Uterus (tissue), 3 donors: ENCODE measurements at regions not wholly inside any gene's neighbourhood (a gene's known extent, or its start where the extent isn't known, plus 50 kb on each side); places are given as distances from the start of the nearest gene placed in this dataset.

Experiments used
- DNase-seq, 2 donors: peaks; one replicate each; pipeline ENCODE4 v3.0.0-alpha.2; 2019 to 2020
- H3K27ac ChIP-seq, 2 donors: fragments of 200-600 bp; sonication (generic); 1 replicate in 1 of 2; 2 replicates in 1 of 2; pipeline ENCODE4 v1.5.1; 2016 to 2018
- H3K27me3 ChIP-seq, 2 donors: fragments of 200-600 bp; sonication (generic); one replicate each; pipeline ENCODE4 v1.5.1; 2018 to 2019; ENCODE audit warnings: control low read depth in 1 of 2
- H3K36me3 ChIP-seq, 2 donors: fragments of 200-600 bp; sonication (generic); one replicate each; pipeline ENCODE4 v1.5.1; 2019; ENCODE audit warnings: control low read depth in 1 of 2
- H3K4me1 ChIP-seq, 2 donors: fragments of 200-600 bp; sonication (generic); one replicate each; pipeline ENCODE4 v1.5.1; 2018 to 2019; ENCODE audit warnings: control low read depth in 1 of 2
- H3K4me3 ChIP-seq, 2 donors: fragments of 200-600 bp; sonication (generic); 1 replicate in 1 of 2; 2 replicates in 1 of 2; pipeline ENCODE4 v1.5.1; 2018 to 2019; ENCODE audit warnings: mild to moderate bottlenecking in 1 of 2
- H3K9me3 ChIP-seq, 2 donors: fragments of 200-600 bp; sonication (generic); one replicate each; pipeline ENCODE4 v1.5.1; 2019; ENCODE audit warnings: control low read depth in 1 of 2
- CTCF ChIP-seq, 4 experiments: fragments of 200-600 bp in 2 of 4; fragments of 450-650 bp in 2 of 4; sonication (generic) in 2 of 4; IDR thresholded peaks; one replicate each; pipeline ENCODE4 v1.5.1; 2016 to 2019; ENCODE audit warnings: antibody characterized with exemption in 4 of 4, mild to moderate bottlenecking in 2 of 4, moderate library complexity in 1 of 4
- POLR2A ChIP-seq, 2 donors: fragments of 450-650 bp; IDR thresholded peaks; one replicate each; pipeline ENCODE4 v1.6.1; 2016; ENCODE audit warnings: antibody characterized with exemption in 2 of 2, mild to moderate bottlenecking in 1 of 2, moderate library complexity in 1 of 2
- intact Hi-C: fragments of 100-400 bp; cut with DNase I; formaldehyde crosslinking; loops from one replicate; pipeline ENCODE4 v1.15.1; 2023; ENCODE audit warnings: low total_unique reads
- donor health status: DM: yes; HTN: yes; CAD: no.

GRCh38 chr10:9419757-9420156 lies 1365.3 kb downstream of the GATA3 start:
- Histone ChIP-seq H3K27me3 (no peaks in the 10 kb centered on the region), H3K4me3 (no peak overlapping the region), H3K36me3 (no peaks in the 10 kb centered on the region), H3K27ac (no peak overlapping the region), H3K9me3 (no peaks in the 10 kb centered on the region), H3K4me1 (no peaks in the 10 kb centered on the region)
- intact Hi-C loops: no loop called here
- TF ChIP-seq POLR2A (IDR thresholded peaks at IDR 0.05) (no peak), CTCF (IDR thresholded peaks at IDR 0.05) (no peak)
- DNase-seq: no peak

- Histone ChIP-seq H3K4me1 (no peaks in the 10 kb centered on the region), H3K36me3 (no peaks in the 10 kb centered on the region), H3K27me3 (no peaks in the 10 kb centered on the region), H3K27ac (no peak overlapping the region), H3K9me3 (no peaks in the 10 kb centered on the region), H3K4me3 (no peak overlapping the region)
- intact Hi-C loops: no loop called here
- TF ChIP-seq POLR2A (IDR thresholded peaks at IDR 0.05) (no peak), CTCF (IDR thresholded peaks at IDR 0.05) (no peak)
- no peak for DNase-seq
These were observed 1372.7 kb downstream of the GATA3 start for GRCh38 chr10:9427209-9427608.

- intact Hi-C loops: no loop called here
- no peaks in the 10 kb centered on the region for H3K4me1 ChIP-seq
- H3K27ac ChIP-seq: no peak overlapping the region
- no peak for TF ChIP-seq CTCF (IDR thresholded peaks at IDR 0.05)
- no peak for TF ChIP-seq POLR2A (IDR thresholded peaks at IDR 0.05)
- H3K36me3 ChIP-seq: no peaks in the 10 kb centered on the region
- H3K9me3 ChIP-seq: no peaks in the 10 kb centered on the region
- no peaks in the 10 kb centered on the region for H3K27me3 ChIP-seq
- no peak for DNase-seq
- H3K4me3 ChIP-seq: no peak overlapping the region
These were observed 1382.6 kb downstream of the GATA3 start for GRCh38 chr10:9437131-9437530.

- intact Hi-C loops: no loop called here
- Histone ChIP-seq H3K27me3 (peaks cover 0 to 7% of the 10 kb centered on the region in 2 donors), H3K27ac (no peak overlapping the region), H3K4me1 (no peaks in the 10 kb centered on the region), H3K9me3 (no peaks in the 10 kb centered on the region), H3K36me3 (no peaks in the 10 kb centered on the region), H3K4me3 (no peak overlapping the region)
- TF ChIP-seq CTCF (IDR thresholded peaks at IDR 0.05): no peak
- TF ChIP-seq POLR2A (IDR thresholded peaks at IDR 0.05): no peak
- DNase-seq: no peak
These were observed 1389.3 kb downstream of the GATA3 start for GRCh38 chr10:9443758-9444157.

GRCh38 chr10:9449530-9449929 lies 1395.0 kb downstream of the GATA3 start:
- intact Hi-C loops: no loop called here
- H3K36me3 ChIP-seq: no peaks in the 10 kb centered on the region
- peaks cover 0 to 7% of the 10 kb centered on the region in 2 donors for H3K27me3 ChIP-seq
- DNase-seq: no peak
- no peaks in the 10 kb centered on the region for H3K9me3 ChIP-seq
- TF ChIP-seq CTCF (IDR thresholded peaks at IDR 0.05): no peak
- no peak for TF ChIP-seq POLR2A (IDR thresholded peaks at IDR 0.05)
- H3K27ac ChIP-seq: no peak overlapping the region
- no peak overlapping the region for H3K4me3 ChIP-seq
- H3K4me1 ChIP-seq: no peaks in the 10 kb centered on the region
